ENCODE measurements at regions not wholly inside any gene's neighbourhood (a gene's known extent, or its start where the extent isn't known, plus 50 kb on each side); places are given as distances from the start of the nearest gene placed in this dataset.

GRCh38 chr5:155434267-155434666 is 420.7 kb downstream of the KIF4B start:
- Histone ChIP-seq H2AFZ (ENCODE audit: low read depth, low read length) (no peak overlapping the region), H3K27ac (ENCODE audit: low read length) (no peak overlapping the region), H3K9ac (ENCODE audit: low read depth, low read length) (no peak overlapping the region), H3K9me3 (ENCODE audit: insufficient read depth, low read length, severe bottlenecking) (no peaks in the 10 kb centered on the region), H4K20me1 (ENCODE audit: insufficient read depth, low read length) (no peaks in the 10 kb centered on the region), H3K4me3 (ENCODE audit: low read depth in 1 of 2, low read length in 2 of 2) (no peak overlapping the region), H3K36me3 (ENCODE audit: insufficient read depth, low read length) (no peaks in the 10 kb centered on the region), H3K79me2 (ENCODE audit: insufficient read depth, low read length) (no peaks in the 10 kb centered on the region), H3K4me2 (ENCODE audit: insufficient read depth, low read length) (no peak overlapping the region), H3K4me1 (ENCODE audit: insufficient read depth, low read length) (no peaks in the 10 kb centered on the region), H3K27me3 (ENCODE audit: insufficient read depth, low read length, poor library complexity) (no peaks in the 10 kb centered on the region)
- no peak for DNase-seq
- no peak for ATAC-seq (ENCODE audit: insufficient read depth, low read depth)
- TF ChIP-seq CTCF (IDR thresholded peaks at IDR 0.05; ENCODE audit: borderline replicate concordance, extremely low read depth, low read length, poor library complexity, severe bottlenecking) = no peak
- TF ChIP-seq EZH2 (IDR thresholded peaks at IDR 0.05; ENCODE audit: borderline replicate concordance, low read depth, low read length, severe bottlenecking) = no peak

- no peaks in the 10 kb centered on the region for H4K20me1 ChIP-seq (ENCODE audit: insufficient read depth, low read length)
- TF ChIP-seq CTCF (IDR thresholded peaks at IDR 0.05; ENCODE audit: borderline replicate concordance, extremely low read depth, low read length, poor library complexity, severe bottlenecking) = no peak
- TF ChIP-seq EZH2 (IDR thresholded peaks at IDR 0.05; ENCODE audit: borderline replicate concordance, low read depth, low read length, severe bottlenecking) = no peak
- H3K4me1 ChIP-seq (ENCODE audit: insufficient read depth, low read length) = no peaks in the 10 kb centered on the region
- ATAC-seq (ENCODE audit: insufficient read depth, low read depth) (no peak), DNase-seq (no peak)
- H3K4me3 ChIP-seq (ENCODE audit: low read depth in 1 of 2, low read length in 2 of 2) = no peak overlapping the region
- no peak overlapping the region for H2AFZ ChIP-seq (ENCODE audit: low read depth, low read length)
- H3K4me2 ChIP-seq (ENCODE audit: insufficient read depth, low read length) = no peak overlapping the region
- no peaks in the 10 kb centered on the region for H3K9me3 ChIP-seq (ENCODE audit: insufficient read depth, low read length, severe bottlenecking)
- no peak overlapping the region for H3K27ac ChIP-seq (ENCODE audit: low read length)
- no peaks in the 10 kb centered on the region for H3K79me2 ChIP-seq (ENCODE audit: insufficient read depth, low read length)
- no peak overlapping the region for H3K9ac ChIP-seq (ENCODE audit: low read depth, low read length)
- no peaks in the 10 kb centered on the region for H3K36me3 ChIP-seq (ENCODE audit: insufficient read depth, low read length)
- no peaks in the 10 kb centered on the region for H3K27me3 ChIP-seq (ENCODE audit: insufficient read depth, low read length, poor library complexity)
Measured at GRCh38 chr5:155434681-155435080, 421.1 kb downstream of the KIF4B start.

- Histone ChIP-seq H2AFZ (ENCODE audit: low read depth, low read length) (no peak overlapping the region), H3K9me3 (ENCODE audit: insufficient read depth, low read length, severe bottlenecking) (no peaks in the 10 kb centered on the region), H3K4me1 (ENCODE audit: insufficient read depth, low read length) (no peaks in the 10 kb centered on the region), H3K79me2 (ENCODE audit: insufficient read depth, low read length) (no peaks in the 10 kb centered on the region), H3K36me3 (ENCODE audit: insufficient read depth, low read length) (no peaks in the 10 kb centered on the region), H3K27me3 (ENCODE audit: insufficient read depth, low read length, poor library complexity) (no peaks in the 10 kb centered on the region), H3K9ac (ENCODE audit: low read depth, low read length) (no peak overlapping the region), H3K4me2 (ENCODE audit: insufficient read depth, low read length) (no peak overlapping the region), H3K4me3 (ENCODE audit: low read depth in 1 of 2, low read length in 2 of 2) (no peak overlapping the region), H3K27ac (ENCODE audit: low read length) (no peak overlapping the region), H4K20me1 (ENCODE audit: insufficient read depth, low read length) (no peaks in the 10 kb centered on the region)
- DNase-seq = no peak
- no peak for ATAC-seq (ENCODE audit: insufficient read depth, low read depth)
- TF ChIP-seq EZH2 (IDR thresholded peaks at IDR 0.05; ENCODE audit: borderline replicate concordance, low read depth, low read length, severe bottlenecking) (no peak), CTCF (IDR thresholded peaks at IDR 0.05; ENCODE audit: borderline replicate concordance, extremely low read depth, low read length, poor library complexity, severe bottlenecking) (no peak)
Measured at GRCh38 chr5:155441849-155442248, 428.3 kb downstream of the KIF4B start.

- Histone ChIP-seq H3K9me3 (ENCODE audit: insufficient read depth, low read length, severe bottlenecking) (no peaks in the 10 kb centered on the region), H3K9ac (ENCODE audit: low read depth, low read length) (no peak overlapping the region), H4K20me1 (ENCODE audit: insufficient read depth, low read length) (no peaks in the 10 kb centered on the region), H3K4me3 (ENCODE audit: low read depth in 1 of 2, low read length in 2 of 2) (no peak overlapping the region), H3K27ac (ENCODE audit: low read length) (no peak overlapping the region), H3K27me3 (ENCODE audit: insufficient read depth, low read length, poor library complexity) (no peaks in the 10 kb centered on the region), H2AFZ (ENCODE audit: low read depth, low read length) (no peak overlapping the region), H3K36me3 (ENCODE audit: insufficient read depth, low read length) (no peaks in the 10 kb centered on the region), H3K4me1 (ENCODE audit: insufficient read depth, low read length) (no peaks in the 10 kb centered on the region), H3K4me2 (ENCODE audit: insufficient read depth, low read length) (no peak overlapping the region), H3K79me2 (ENCODE audit: insufficient read depth, low read length) (no peaks in the 10 kb centered on the region)
- ATAC-seq (ENCODE audit: insufficient read depth, low read depth) = no peak
- no peak for TF ChIP-seq EZH2 (IDR thresholded peaks at IDR 0.05; ENCODE audit: borderline replicate concordance, low read depth, low read length, severe bottlenecking)
- no peak for TF ChIP-seq CTCF (IDR thresholded peaks at IDR 0.05; ENCODE audit: borderline replicate concordance, extremely low read depth, low read length, poor library complexity, severe bottlenecking)
- no peak for DNase-seq
Measured at GRCh38 chr5:155451106-155451505, 437.6 kb downstream of the KIF4B start.

Measured in DND-41 (cell line).